GM12878 (cell line): ENCODE measurements at regions not wholly inside any gene's neighbourhood (a gene's known extent, or its start where the extent isn't known, plus 50 kb on each side); places are given as distances from the start of the nearest gene placed in this dataset.

Source experiments
- BMI1 ChIP-seq: fragments of 450-650 bp; IDR thresholded peaks from 2 replicates; pipeline ENCODE4 v1.6.1; 2016; ENCODE audit warnings: mild to moderate bottlenecking, moderate library complexity, borderline replicate concordance
- DPF2 ChIP-seq: fragments of 450-650 bp; IDR thresholded peaks from 2 replicates; pipeline ENCODE4 v1.6.1; 2017; ENCODE audit warnings: mild to moderate bottlenecking
- EP300 ChIP-seq, 2 experiments: fragments of 150-350 bp in 1 of 2; IDR thresholded peaks; 2 replicates each; pipeline ENCODE4 v1.6.1; 2011 to 2012; ENCODE audit warnings: low read depth in 2 of 2, low read length in 2 of 2, borderline replicate concordance in 1 of 2, improper control_type of control experiment in 1 of 2, inconsistent platforms in 1 of 2; ENCODE audit not compliant: control insufficient read depth in 1 of 2
- SMAD5 ChIP-seq: IDR thresholded peaks from 2 replicates; pipeline ENCODE4 v1.6.1; 2016; ENCODE audit warnings: antibody characterized with exemption, low read depth
- SMC3 ChIP-seq: IDR thresholded peaks from 2 replicates; pipeline ENCODE4 v1.6.1; 2011; ENCODE audit warnings: low read length, improper control_type of control experiment, borderline replicate concordance
- TF ChIP-seq, protein P1 (sequence below): fragments of 450-650 bp; IDR thresholded peaks from 2 replicates; pipeline ENCODE4 v1.6.1; 2017; ENCODE audit warnings: mild to moderate bottlenecking, moderate library complexity
- TF ChIP-seq, protein P2 (sequence below): fragments of 450-650 bp; formaldehyde crosslinking; IDR thresholded peaks from 2 replicates; pipeline ENCODE4 v1.4.0; 2022; ENCODE audit warnings: mild to moderate bottlenecking, moderate library complexity
- TF ChIP-seq, protein P3 (sequence below): fragments of 450-650 bp; formaldehyde crosslinking; IDR thresholded peaks from 2 replicates; pipeline ENCODE4 v1.5.0; 2022; ENCODE audit warnings: mild to moderate bottlenecking, missing genetic modification characterization

GRCh38 chr1:34671887-34672286 lies 83.0 kb upstream of the GJB5 start (continued):
- TF ChIP-seq, protein P1, sequence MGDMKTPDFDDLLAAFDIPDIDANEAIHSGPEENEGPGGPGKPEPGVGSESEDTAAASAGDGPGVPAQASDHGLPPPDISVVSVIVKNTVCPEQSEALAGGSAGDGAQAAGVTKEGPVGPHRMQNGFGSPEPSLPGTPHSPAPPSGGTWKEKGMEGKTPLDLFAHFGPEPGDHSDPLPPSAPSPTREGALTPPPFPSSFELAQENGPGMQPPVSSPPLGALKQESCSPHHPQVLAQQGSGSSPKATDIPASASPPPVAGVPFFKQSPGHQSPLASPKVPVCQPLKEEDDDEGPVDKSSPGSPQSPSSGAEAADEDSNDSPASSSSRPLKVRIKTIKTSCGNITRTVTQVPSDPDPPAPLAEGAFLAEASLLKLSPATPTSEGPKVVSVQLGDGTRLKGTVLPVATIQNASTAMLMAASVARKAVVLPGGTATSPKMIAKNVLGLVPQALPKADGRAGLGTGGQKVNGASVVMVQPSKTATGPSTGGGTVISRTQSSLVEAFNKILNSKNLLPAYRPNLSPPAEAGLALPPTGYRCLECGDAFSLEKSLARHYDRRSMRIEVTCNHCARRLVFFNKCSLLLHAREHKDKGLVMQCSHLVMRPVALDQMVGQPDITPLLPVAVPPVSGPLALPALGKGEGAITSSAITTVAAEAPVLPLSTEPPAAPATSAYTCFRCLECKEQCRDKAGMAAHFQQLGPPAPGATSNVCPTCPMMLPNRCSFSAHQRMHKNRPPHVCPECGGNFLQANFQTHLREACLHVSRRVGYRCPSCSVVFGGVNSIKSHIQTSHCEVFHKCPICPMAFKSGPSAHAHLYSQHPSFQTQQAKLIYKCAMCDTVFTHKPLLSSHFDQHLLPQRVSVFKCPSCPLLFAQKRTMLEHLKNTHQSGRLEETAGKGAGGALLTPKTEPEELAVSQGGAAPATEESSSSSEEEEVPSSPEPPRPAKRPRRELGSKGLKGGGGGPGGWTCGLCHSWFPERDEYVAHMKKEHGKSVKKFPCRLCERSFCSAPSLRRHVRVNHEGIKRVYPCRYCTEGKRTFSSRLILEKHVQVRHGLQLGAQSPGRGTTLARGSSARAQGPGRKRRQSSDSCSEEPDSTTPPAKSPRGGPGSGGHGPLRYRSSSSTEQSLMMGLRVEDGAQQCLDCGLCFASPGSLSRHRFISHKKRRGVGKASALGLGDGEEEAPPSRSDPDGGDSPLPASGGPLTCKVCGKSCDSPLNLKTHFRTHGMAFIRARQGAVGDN: no peak
- TF ChIP-seq SMC3: no peak
- TF ChIP-seq, protein P2, sequence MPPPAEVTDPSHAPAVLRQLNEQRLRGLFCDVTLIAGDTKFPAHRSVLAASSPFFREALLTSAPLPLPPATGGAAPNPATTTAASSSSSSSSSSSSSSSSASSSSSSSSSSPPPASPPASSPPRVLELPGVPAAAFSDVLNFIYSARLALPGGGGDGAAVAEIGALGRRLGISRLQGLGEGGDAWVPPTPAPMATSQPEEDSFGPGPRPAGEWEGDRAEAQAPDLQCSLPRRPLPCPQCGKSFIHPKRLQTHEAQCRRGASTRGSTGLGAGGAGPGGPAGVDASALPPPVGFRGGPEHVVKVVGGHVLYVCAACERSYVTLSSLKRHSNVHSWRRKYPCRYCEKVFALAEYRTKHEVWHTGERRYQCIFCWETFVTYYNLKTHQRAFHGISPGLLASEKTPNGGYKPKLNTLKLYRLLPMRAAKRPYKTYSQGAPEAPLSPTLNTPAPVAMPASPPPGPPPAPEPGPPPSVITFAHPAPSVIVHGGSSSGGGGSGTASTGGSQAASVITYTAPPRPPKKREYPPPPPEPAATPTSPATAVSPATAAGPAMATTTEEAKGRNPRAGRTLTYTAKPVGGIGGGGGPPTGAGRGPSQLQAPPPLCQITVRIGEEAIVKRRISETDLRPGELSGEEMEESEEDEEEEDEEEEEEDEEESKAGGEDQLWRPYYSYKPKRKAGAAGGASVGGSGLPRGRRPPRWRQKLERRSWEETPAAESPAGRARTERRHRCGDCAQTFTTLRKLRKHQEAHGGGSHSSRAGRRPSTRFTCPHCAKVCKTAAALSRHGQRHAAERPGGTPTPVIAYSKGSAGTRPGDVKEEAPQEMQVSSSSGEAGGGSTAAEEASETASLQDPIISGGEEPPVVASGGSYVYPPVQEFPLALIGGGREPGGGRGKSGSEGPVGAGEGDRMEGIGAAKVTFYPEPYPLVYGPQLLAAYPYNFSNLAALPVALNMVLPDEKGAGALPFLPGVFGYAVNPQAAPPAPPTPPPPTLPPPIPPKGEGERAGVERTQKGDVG (CRISPR knock-in tag): no peak
- no peak for TF ChIP-seq BMI1
- no peak for TF ChIP-seq DPF2
- no peak for TF ChIP-seq SMAD5
- TF ChIP-seq, protein P3, sequence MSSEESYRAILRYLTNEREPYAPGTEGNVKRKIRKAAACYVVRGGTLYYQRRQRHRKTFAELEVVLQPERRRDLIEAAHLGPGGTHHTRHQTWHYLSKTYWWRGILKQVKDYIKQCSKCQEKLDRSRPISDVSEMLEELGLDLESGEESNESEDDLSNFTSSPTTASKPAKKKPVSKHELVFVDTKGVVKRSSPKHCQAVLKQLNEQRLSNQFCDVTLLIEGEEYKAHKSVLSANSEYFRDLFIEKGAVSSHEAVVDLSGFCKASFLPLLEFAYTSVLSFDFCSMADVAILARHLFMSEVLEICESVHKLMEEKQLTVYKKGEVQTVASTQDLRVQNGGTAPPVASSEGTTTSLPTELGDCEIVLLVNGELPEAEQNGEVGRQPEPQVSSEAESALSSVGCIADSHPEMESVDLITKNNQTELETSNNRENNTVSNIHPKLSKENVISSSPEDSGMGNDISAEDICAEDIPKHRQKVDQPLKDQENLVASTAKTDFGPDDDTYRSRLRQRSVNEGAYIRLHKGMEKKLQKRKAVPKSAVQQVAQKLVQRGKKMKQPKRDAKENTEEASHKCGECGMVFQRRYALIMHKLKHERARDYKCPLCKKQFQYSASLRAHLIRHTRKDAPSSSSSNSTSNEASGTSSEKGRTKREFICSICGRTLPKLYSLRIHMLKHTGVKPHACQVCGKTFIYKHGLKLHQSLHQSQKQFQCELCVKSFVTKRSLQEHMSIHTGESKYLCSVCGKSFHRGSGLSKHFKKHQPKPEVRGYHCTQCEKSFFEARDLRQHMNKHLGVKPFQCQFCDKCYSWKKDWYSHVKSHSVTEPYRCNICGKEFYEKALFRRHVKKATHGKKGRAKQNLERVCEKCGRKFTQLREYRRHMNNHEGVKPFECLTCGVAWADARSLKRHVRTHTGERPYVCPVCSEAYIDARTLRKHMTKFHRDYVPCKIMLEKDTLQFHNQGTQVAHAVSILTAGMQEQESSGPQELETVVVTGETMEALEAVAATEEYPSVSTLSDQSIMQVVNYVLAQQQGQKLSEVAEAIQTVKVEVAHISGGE (CRISPR knock-in tag): no peak
- no peak for TF ChIP-seq EP300 (IDR thresholded peaks at IDR 0.05; ENCODE audit: borderline replicate concordance in 1 of 2, control insufficient read depth in 1 of 2, low read depth in 2 of 2, low read length in 2 of 2)
